H1 (cell line): ENCODE measurements at regions not wholly inside any gene's neighbourhood (a gene's known extent, or its start where the extent isn't known, plus 50 kb on each side); places are given as distances from the start of the nearest gene placed in this dataset.

Experiments
- CTCF ChIA-PET: fragments of 300-600 bp; sonication (Branson Sonifier 250); formaldehyde crosslinking; loops from one replicate; lab custom pipeline; 2021; ENCODE audit not compliant: partially characterized antibody; lab: Charles Lee
- POLR2A ChIA-PET: fragments of 300-600 bp; sonication (Branson Sonifier 250); formaldehyde crosslinking; loops from one replicate; lab custom pipeline; 2021; ENCODE audit warnings: inconsistent platforms; ENCODE audit not compliant: partially characterized antibody; lab: Charles Lee
- DNase-seq, 2 experiments: peaks; one replicate each; pipeline versions ENCODE4 v3.0.0 to v3.0.0-alpha.2; 2010 to 2022; ENCODE audit warnings: low spot score in 2 of 2, low read depth in 1 of 2, mixed read lengths in 1 of 2
- FAIRE-seq: peaks from 2 replicates; lab custom pipeline; 2011; peaks lifted over from hg19 to GRCh38; lab: Jason Lieb, UNC
- H2AFZ ChIP-seq: 2 replicates; pipeline ENCODE4 v1.8.1; 2012; ENCODE audit warnings: low read length, inconsistent platforms
- H2AK5ac ChIP-seq: 2 replicates; pipeline ENCODE4 v1.6.1; 2013; ENCODE audit warnings: low read depth, low read length
- H2BK120ac ChIP-seq: replicated peaks from 2 replicates; pipeline ENCODE3; 2013; ENCODE audit warnings: low read depth, low read length, inconsistent platforms
- H2BK12ac ChIP-seq: 2 replicates; pipeline ENCODE4 v1.6.1; 2013; ENCODE audit warnings: low read depth, low read length
- H2BK15ac ChIP-seq: 2 replicates; pipeline ENCODE4 v1.6.1; 2013; ENCODE audit warnings: low read length
- H2BK20ac ChIP-seq: 2 replicates; pipeline ENCODE4 v1.6.1; 2013; ENCODE audit warnings: low read length
- H2BK5ac ChIP-seq: 2 replicates; pipeline ENCODE4 v1.6.1; 2013; ENCODE audit warnings: low read depth, low read length
- H3K14ac ChIP-seq: 2 replicates; pipeline ENCODE4 v1.6.1; 2013; ENCODE audit warnings: inconsistent platforms; ENCODE audit not compliant: insufficient read length
- H3K18ac ChIP-seq: 2 replicates; pipeline ENCODE4 v1.6.1; 2013; ENCODE audit warnings: low read length; ENCODE audit errors: extremely low read depth
- H3K23ac ChIP-seq: 2 replicates; pipeline ENCODE4 v1.6.1; 2013; ENCODE audit warnings: inconsistent platforms; ENCODE audit not compliant: insufficient read length
- H3K23me2 ChIP-seq: 2 replicates; pipeline ENCODE4 v1.6.1; 2013; ENCODE audit warnings: low read depth, low read length
- H3K27ac ChIP-seq: 2 replicates; pipeline ENCODE4 v1.6.1; 2011; ENCODE audit warnings: low read depth, low read length, inconsistent platforms
- H3K27me3 ChIP-seq, 4 experiments: replicated peaks in 1 of 4; 1 replicate in 1 of 4; 2 replicates in 3 of 4; pipeline versions ENCODE4 v1.6.1 to v1.8.1; 2011 to 2013; ENCODE audit warnings: low read length in 3 of 4, mild to moderate bottlenecking in 3 of 4, inconsistent platforms in 2 of 4, mixed read lengths in 2 of 4, moderate library complexity in 1 of 4; ENCODE audit not compliant: control insufficient read depth in 3 of 4, insufficient read depth in 3 of 4; ENCODE audit errors: extremely low read depth in 1 of 4
- H3K36me3 ChIP-seq, 4 experiments: 2 replicates each; pipeline versions ENCODE4 v1.6.1 to v1.8.1; 2011 to 2013; ENCODE audit warnings: mild to moderate bottlenecking in 4 of 4, low read length in 3 of 4, moderate library complexity in 2 of 4, control low read depth in 1 of 4, inconsistent platforms in 1 of 4; ENCODE audit not compliant: insufficient read depth in 4 of 4, control insufficient read depth in 2 of 4
- H3K4ac ChIP-seq: replicated peaks from 2 replicates; pipeline ENCODE3; 2013; ENCODE audit warnings: low read length, low read depth, mixed read lengths, inconsistent platforms; ENCODE audit not compliant: insufficient read length
- H3K4me1 ChIP-seq, 4 experiments: replicated peaks in 1 of 4; 1 replicate in 1 of 4; 2 replicates in 3 of 4; pipeline versions ENCODE4 v1.6.1 to v1.8.1; 2011 to 2013; ENCODE audit warnings: low read length in 3 of 4, inconsistent platforms in 2 of 4, mixed read lengths in 1 of 4; ENCODE audit not compliant: insufficient read depth in 4 of 4, control insufficient read depth in 3 of 4
- H3K4me2 ChIP-seq, 2 experiments: 2 replicates each; pipeline versions ENCODE4 v1.6.1 to v1.8.1; 2011 to 2013; ENCODE audit warnings: low read depth in 2 of 2, low read length in 2 of 2, control low read depth in 1 of 2, inconsistent platforms in 1 of 2, mild to moderate bottlenecking in 1 of 2; ENCODE audit not compliant: insufficient read depth in 1 of 2
- H3K4me3 ChIP-seq, 4 experiments: fragments of 200-600, 300-600 bp in 1 of 4; sonication (generic), shearing (Covaris generic), sonication (Bioruptor Twin) in 1 of 4; 2 replicates each; pipeline versions ENCODE4 v1.5.1 to v1.8.1; 2011 to 2016; ENCODE audit warnings: low read length in 4 of 4, low read depth in 3 of 4, control low read depth in 2 of 4, inconsistent platforms in 2 of 4, mild to moderate bottlenecking in 2 of 4, mixed read lengths in 1 of 4, moderate library complexity in 1 of 4; ENCODE audit not compliant: insufficient read depth in 2 of 4; ENCODE audit errors: extremely low read depth in 1 of 4
- H3K56ac ChIP-seq: replicated peaks from 2 replicates; pipeline ENCODE3; 2013; ENCODE audit warnings: low read depth, mild to moderate bottlenecking, mixed read lengths, low read length, inconsistent platforms; ENCODE audit not compliant: insufficient read length
- H3K79me1 ChIP-seq: 2 replicates; pipeline ENCODE4 v1.6.1; 2013; ENCODE audit warnings: low read depth, low read length, control low read depth
- H3K79me2 ChIP-seq, 2 experiments: 2 replicates each; pipeline versions ENCODE4 v1.6.1 to v1.8.1; 2012 to 2013; ENCODE audit warnings: low read length in 2 of 2, mild to moderate bottlenecking in 2 of 2, inconsistent platforms in 1 of 2; ENCODE audit not compliant: insufficient read depth in 2 of 2, control insufficient read depth in 1 of 2
- H3K9ac ChIP-seq, 4 experiments: replicated peaks in 1 of 4; 1 replicate in 1 of 4; 2 replicates in 3 of 4; pipeline versions ENCODE4 v1.6.1 to v1.8.1; 2011 to 2013; ENCODE audit warnings: low read depth in 3 of 4, low read length in 3 of 4, control low read depth in 2 of 4, mild to moderate bottlenecking in 2 of 4, moderate library complexity in 2 of 4, inconsistent platforms in 1 of 4; ENCODE audit errors: extremely low read depth in 1 of 4
- H3K9me3 ChIP-seq, 2 experiments: 2 replicates each; pipeline versions ENCODE4 v1.6.1 to v1.8.1; 2012 to 2013; ENCODE audit warnings: mild to moderate bottlenecking in 2 of 2, moderate library complexity in 2 of 2, control low read depth in 1 of 2, inconsistent platforms in 1 of 2, low read depth in 1 of 2, low read length in 1 of 2, mixed read lengths in 1 of 2; ENCODE audit not compliant: insufficient read depth in 2 of 2
- H4K20me1 ChIP-seq, 2 experiments: replicated peaks in 1 of 2; 2 replicates each; pipeline versions ENCODE3 to v1.8.1; 2011 to 2013; ENCODE audit warnings: inconsistent platforms in 2 of 2, low read length in 2 of 2, mild to moderate bottlenecking in 1 of 2; ENCODE audit not compliant: insufficient read depth in 2 of 2, control insufficient read depth in 1 of 2
- H4K5ac ChIP-seq: 2 replicates; pipeline ENCODE4 v1.6.1; 2013; ENCODE audit warnings: low read length, low read depth, mixed read lengths, inconsistent platforms; ENCODE audit not compliant: insufficient read length
- H4K8ac ChIP-seq: 2 replicates; pipeline ENCODE4 v1.8.0; 2013; ENCODE audit warnings: mild to moderate bottlenecking, moderate library complexity, low read length, inconsistent platforms; ENCODE audit not compliant: insufficient read depth; ENCODE audit errors: extremely low read depth
- H4K91ac ChIP-seq: replicated peaks from 2 replicates; pipeline ENCODE3; 2013; ENCODE audit warnings: low read length, mixed read lengths, inconsistent platforms; ENCODE audit not compliant: insufficient read length
- KDM4A ChIP-seq: IDR thresholded peaks from one replicate; pipeline ENCODE4 v1.7.1; 2012; ENCODE audit warnings: low read depth, mild to moderate bottlenecking, moderate library complexity, low read length, inconsistent platforms; ENCODE audit not compliant: severe bottlenecking
- RNF2 ChIP-seq: fragments of 200-900, 300-1000 bp; sonication (generic); IDR thresholded peaks from 2 replicates; pipeline ENCODE4 v1.7.1; 2016; ENCODE audit warnings: borderline replicate concordance, low read depth, mild to moderate bottlenecking, antibody characterized with exemption, low read length; ENCODE audit not compliant: poor library complexity, severe bottlenecking; ENCODE audit errors: missing control alignments
- SUZ12 ChIP-seq: fragments of 200-600 bp; sonication (generic); IDR thresholded peaks from 2 replicates; pipeline ENCODE4 v1.6.1; 2012; ENCODE audit warnings: mild to moderate bottlenecking, inconsistent platforms, low read length, moderate library complexity, mixed read lengths
- TAF7 ChIP-seq: optimal IDR thresholded peaks from 2 replicates; pipeline ENCODE3; 2011; ENCODE audit warnings: low read depth, mild to moderate bottlenecking, inconsistent platforms, low read length, moderate library complexity, borderline replicate concordance
- WGBS, 2 experiments: shearing (Covaris generic) in 1 of 2; methylation state at CpG; one replicate each; pipeline versions ENCODE4 v1.1.6 to v1.1.7; 2013 to 2015; ENCODE audit warnings: low lambda C conversion rate in 2 of 2, mixed read lengths in 2 of 2, inconsistent platforms in 1 of 2, low coverage in 1 of 2, missing lambda C conversion rate in 1 of 2; ENCODE audit not compliant: insufficient replicate concordance in 2 of 2, insufficient coverage in 1 of 2, insufficient read length in 1 of 2; ENCODE audit errors: extremely low coverage in 1 of 2, missing lambda C conversion rate in 1 of 2; 5-methylcytosine and 5-hydroxymethylcytosine counted together
- TF ChIP-seq, protein P1 (sequence below), 3 experiments: IDR thresholded peaks; 1 replicate in 2 of 3; 2 replicates in 1 of 3; pipeline versions ENCODE4 v1.5.1 to v1.6.1; 2011; ENCODE audit warnings: low read length in 3 of 3, mild to moderate bottlenecking in 3 of 3, inconsistent platforms in 2 of 3, low read depth in 1 of 3, moderate library complexity in 1 of 3; ENCODE audit not compliant: insufficient read depth in 1 of 3; ENCODE audit errors: control extremely low read depth in 1 of 3

DNA sequence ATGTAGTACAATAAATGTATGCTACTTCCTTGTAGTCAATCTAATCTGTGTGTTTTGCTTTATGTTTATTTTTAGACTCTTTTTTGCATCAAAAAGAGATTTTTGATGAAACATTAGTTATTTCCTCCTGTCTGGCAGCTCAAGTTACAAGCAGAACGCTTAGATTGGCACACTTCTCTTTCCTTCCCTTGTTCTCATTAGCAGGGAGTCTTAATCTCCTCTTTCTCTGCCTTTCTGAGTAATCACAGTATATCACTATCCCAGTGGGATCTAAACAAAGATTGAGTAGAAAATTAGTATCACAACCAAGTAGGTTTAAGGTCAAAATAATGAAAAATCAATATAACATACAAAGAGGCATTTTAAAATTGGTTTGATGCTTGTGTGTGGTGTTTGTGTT, 1192.6 kb downstream of the C4orf33 start:
- Histone ChIP-seq H4K91ac (no peak overlapping the region), H3K27ac (no peak overlapping the region), H3K79me2 (no peaks in the 10 kb centered on the region), H2AK5ac (no peak overlapping the region), H3K4me1 (peaks cover 0 to 2% (median 0%) of the 10 kb centered on the region in 4 experiments; a peak in 1 of 7 replicates), H3K4me2 (no peak overlapping the region), H3K18ac (no peak overlapping the region), H4K5ac (no peak overlapping the region), H3K23me2 (no peaks in the 10 kb centered on the region), H4K8ac (no peak overlapping the region), H2BK5ac (no peak overlapping the region), H3K36me3 (no peaks in the 10 kb centered on the region), H3K79me1 (no peaks in the 10 kb centered on the region), H2BK12ac (no peak overlapping the region), H3K56ac (no peak overlapping the region), H4K20me1 (no peaks in the 10 kb centered on the region), H2BK20ac (no peak overlapping the region), H3K4me3 (no peak overlapping the region), H3K9ac (no peak overlapping the region), H3K23ac (no peak overlapping the region), H3K9me3 (no peaks in the 10 kb centered on the region; a peak in 1 of 4 replicates), H3K14ac (no peak overlapping the region), H2BK15ac (no peak overlapping the region), H2AFZ (no peak overlapping the region), H3K4ac (no peak overlapping the region), H2BK120ac (no peak overlapping the region), H3K27me3 (no peaks in the 10 kb centered on the region)
- no peak for DNase-seq
- FAIRE-seq: no peak
- 19% methylated on average over 1 of the region's 1 CpG; no CpG with 5 or more reads in 1 of the 2 experiments for WGBS, 2 experiments
- ChIA-PET POLR2A (no interaction called here), CTCF (no interaction called here)
- TF ChIP-seq RNF2 (no peak), KDM4A (no peak), TAF7 (no peak), SUZ12 (no peak)
- TF ChIP-seq, protein P1, sequence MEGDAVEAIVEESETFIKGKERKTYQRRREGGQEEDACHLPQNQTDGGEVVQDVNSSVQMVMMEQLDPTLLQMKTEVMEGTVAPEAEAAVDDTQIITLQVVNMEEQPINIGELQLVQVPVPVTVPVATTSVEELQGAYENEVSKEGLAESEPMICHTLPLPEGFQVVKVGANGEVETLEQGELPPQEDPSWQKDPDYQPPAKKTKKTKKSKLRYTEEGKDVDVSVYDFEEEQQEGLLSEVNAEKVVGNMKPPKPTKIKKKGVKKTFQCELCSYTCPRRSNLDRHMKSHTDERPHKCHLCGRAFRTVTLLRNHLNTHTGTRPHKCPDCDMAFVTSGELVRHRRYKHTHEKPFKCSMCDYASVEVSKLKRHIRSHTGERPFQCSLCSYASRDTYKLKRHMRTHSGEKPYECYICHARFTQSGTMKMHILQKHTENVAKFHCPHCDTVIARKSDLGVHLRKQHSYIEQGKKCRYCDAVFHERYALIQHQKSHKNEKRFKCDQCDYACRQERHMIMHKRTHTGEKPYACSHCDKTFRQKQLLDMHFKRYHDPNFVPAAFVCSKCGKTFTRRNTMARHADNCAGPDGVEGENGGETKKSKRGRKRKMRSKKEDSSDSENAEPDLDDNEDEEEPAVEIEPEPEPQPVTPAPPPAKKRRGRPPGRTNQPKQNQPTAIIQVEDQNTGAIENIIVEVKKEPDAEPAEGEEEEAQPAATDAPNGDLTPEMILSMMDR (IDR thresholded peaks at IDR 0.05; ENCODE audit: control extremely low read depth in 1 of 3, insufficient read depth in 1 of 3, low read depth in 1 of 3, low read length in 3 of 3): no peak
